ENCODE measurements at regions not wholly inside any gene's neighbourhood (a gene's known extent, or its start where the extent isn't known, plus 50 kb on each side); places are given as distances from the start of the nearest gene placed in this dataset.

GRCh38 chr15:62450061-62450460 lies 285.0 kb upstream of the C2CD4B start:
- ATAC-seq (no peak), DNase-seq (no peak)
- intact Hi-C loops (cut with DNase I) = no loop called here

GRCh38 chr15:62452026-62452425 lies 286.9 kb upstream of the C2CD4B start:
- ATAC-seq (no peak), DNase-seq (no peak)
- intact Hi-C loops (cut with DNase I) = no loop called here

GRCh38 chr15:62452667-62453066 lies 287.6 kb upstream of the C2CD4B start:
- no peak for ATAC-seq
- intact Hi-C loops (cut with DNase I) = no loop called here

GRCh38 chr15:62453375-62453774 lies 288.3 kb upstream of the C2CD4B start:
- no peak for ATAC-seq
- intact Hi-C loops (cut with DNase I) = no loop called here

More at GRCh38 chr15:62452667-62453066, 287.6 kb upstream of the C2CD4B start:
- no peak for DNase-seq

GRCh38 chr15:62453981-62454380 lies 288.9 kb upstream of the C2CD4B start:
- DNase-seq (no peak), ATAC-seq (peak in 1 of 2 donors; percentile 28)
- intact Hi-C loops (cut with DNase I) = no loop called here

More at GRCh38 chr15:62453375-62453774, 288.3 kb upstream of the C2CD4B start:
- no peak for DNase-seq

- peak in 1 of 2 donors; percentile 11 for ATAC-seq
- intact Hi-C loops (cut with DNase I) = loop anchor here in 1 of 2 donors (5.0 kb wide), 1 partner anchor 62 kb away; the partner anchor contains the start of gene TLN2
- no peak for DNase-seq
These were observed 289.6 kb upstream of the C2CD4B start for GRCh38 chr15:62454567-62455172.

GRCh38 chr15:62455441-62455921 lies 290.4 kb upstream of the C2CD4B start:
- intact Hi-C loops (cut with DNase I) = loop anchor here in 1 of 2 donors (5.0 kb wide), 1 partner anchor 63 kb away; the partner anchor contains the start of gene TLN2
- DNase-seq = peak; percentile 65
- ATAC-seq = peak; percentile 88 to 89

GRCh38 chr15:62456011-62456920 lies 291.2 kb upstream of the C2CD4B start:
- DNase-seq (no peak), ATAC-seq (peak; percentile 13 to 73)
- intact Hi-C loops (cut with DNase I) = loop anchor here in 1 of 2 donors (5.0 kb wide), 1 partner anchor 64 kb away; the partner anchor contains the start of gene TLN2

- DNase-seq (no peak), ATAC-seq (peak in 1 of 2 donors; percentile 11)
- intact Hi-C loops (cut with DNase I) = loop anchor here in 1 of 2 donors (5.0 kb wide), 1 partner anchor 65 kb away; the partner anchor contains the start of gene TLN2
These were observed 292.0 kb upstream of the C2CD4B start for GRCh38 chr15:62457100-62457499.

GRCh38 chr15:62459875-62460274 lies 294.8 kb upstream of the C2CD4B start:
- ATAC-seq (no peak), DNase-seq (no peak)
- intact Hi-C loops (cut with DNase I) = loop anchor here in 1 of 2 donors (5.0 kb wide), 1 partner anchor 68 kb away; the partner anchor contains the start of gene TLN2

- intact Hi-C loops (cut with DNase I) = no loop called here
- DNase-seq (no peak), ATAC-seq (peak; percentile 14 to 60)
These were observed 297.2 kb upstream of the C2CD4B start for GRCh38 chr15:62462268-62462667.

- ATAC-seq = peak; percentile 54 to 67
- intact Hi-C loops (cut with DNase I) = no loop called here
- no peak for DNase-seq
These were observed 297.6 kb upstream of the C2CD4B start for GRCh38 chr15:62462721-62463120.

GRCh38 chr15:62464705-62465104 lies 299.6 kb upstream of the C2CD4B start:
- DNase-seq (no peak), ATAC-seq (no peak)
- intact Hi-C loops (cut with DNase I) = no loop called here

- DNase-seq (no peak), ATAC-seq (no peak)
- intact Hi-C loops (cut with DNase I) = no loop called here
These were observed 300.1 kb upstream of the C2CD4B start for GRCh38 chr15:62465173-62465572.

GRCh38 chr15:62469478-62469873 lies 304.4 kb upstream of the C2CD4B start:
- ATAC-seq = peak; percentile 27 to 45
- no peak for DNase-seq
- intact Hi-C loops (cut with DNase I) = no loop called here

- peak; percentile 75 for DNase-seq
- ATAC-seq = peak; percentile 66 to 92
- intact Hi-C loops (cut with DNase I) = no loop called here
These were observed 305.0 kb upstream of the C2CD4B start for GRCh38 chr15:62469874-62470688.

GRCh38 chr15:62472616-62473299 lies 307.7 kb upstream of the C2CD4B start:
- ATAC-seq = peak; percentile 34 to 70
- intact Hi-C loops (cut with DNase I) = no loop called here
- DNase-seq = no peak

- intact Hi-C loops (cut with DNase I) = no loop called here
- ATAC-seq = no peak
These were observed 309.1 kb upstream of the C2CD4B start for GRCh38 chr15:62474021-62474770.

More at GRCh38 chr15:62474021-62474770, 309.1 kb upstream of the C2CD4B start:
- no peak for DNase-seq
